ENCODE measurements at regions not wholly inside any gene's neighbourhood (a gene's known extent, or its start where the extent isn't known, plus 50 kb on each side); places are given as distances from the start of the nearest gene placed in this dataset.

DNA sequence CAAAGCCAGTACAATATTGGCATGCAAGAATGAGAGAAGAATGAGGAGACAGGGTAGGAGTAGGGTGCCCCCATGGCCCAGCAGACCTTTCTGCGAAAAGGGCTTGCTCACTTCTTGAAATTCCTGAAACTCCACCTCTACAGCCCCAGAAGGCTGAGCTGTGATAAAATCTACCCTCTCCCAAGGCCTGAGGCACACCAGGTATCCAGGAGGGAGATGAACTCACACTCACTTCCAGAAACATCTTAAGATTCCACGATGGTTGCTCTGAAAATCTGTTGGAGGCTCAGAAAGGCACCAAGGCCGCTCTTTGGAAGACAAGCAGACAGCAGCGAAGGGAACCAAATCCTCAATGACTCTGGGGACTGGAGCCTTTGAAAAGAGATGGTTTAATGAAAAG lies 297.5 kb downstream of the UACA start:
- TF ChIP-seq GATA2 (IDR thresholded peaks at IDR 0.05; ENCODE audit: low read depth, low read length) (no peak), GATA3 (IDR thresholded peaks at IDR 0.05; ENCODE audit: low read depth, low read length) (no peak)
